ENCODE measurements at regions not wholly inside any gene's neighbourhood (a gene's known extent, or its start where the extent isn't known, plus 50 kb on each side); places are given as distances from the start of the nearest gene placed in this dataset.

- TF ChIP-seq ZBTB33 (IDR thresholded peaks at IDR 0.05) (no peak), JUND (IDR thresholded peaks at IDR 0.05; ENCODE audit: low read depth, low read length) (no peak), SRF (IDR thresholded peaks at IDR 0.05; ENCODE audit: low read depth in 2 of 2, low read length in 2 of 2) (no peak), MTA3 (IDR thresholded peaks at IDR 0.05; ENCODE audit: borderline replicate concordance, low read length) (no peak), MXI1 (IDR thresholded peaks at IDR 0.05; ENCODE audit: low read depth, low read length) (no peak), EGR1 (IDR thresholded peaks at IDR 0.05; ENCODE audit: borderline replicate concordance in 1 of 2, low read depth in 2 of 2, low read length in 2 of 2) (no peak), EED (IDR thresholded peaks at IDR 0.05; ENCODE audit: low read depth) (no peak), YY1 (IDR thresholded peaks at IDR 0.05; ENCODE audit: low read depth, low read length) (no peak)
- TF ChIP-seq, protein P1, sequence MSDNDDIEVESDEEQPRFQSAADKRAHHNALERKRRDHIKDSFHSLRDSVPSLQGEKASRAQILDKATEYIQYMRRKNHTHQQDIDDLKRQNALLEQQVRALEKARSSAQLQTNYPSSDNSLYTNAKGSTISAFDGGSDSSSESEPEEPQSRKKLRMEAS (IDR thresholded peaks at IDR 0.05; ENCODE audit: low read depth, low read length): no peak
- TF ChIP-seq, protein P2, sequence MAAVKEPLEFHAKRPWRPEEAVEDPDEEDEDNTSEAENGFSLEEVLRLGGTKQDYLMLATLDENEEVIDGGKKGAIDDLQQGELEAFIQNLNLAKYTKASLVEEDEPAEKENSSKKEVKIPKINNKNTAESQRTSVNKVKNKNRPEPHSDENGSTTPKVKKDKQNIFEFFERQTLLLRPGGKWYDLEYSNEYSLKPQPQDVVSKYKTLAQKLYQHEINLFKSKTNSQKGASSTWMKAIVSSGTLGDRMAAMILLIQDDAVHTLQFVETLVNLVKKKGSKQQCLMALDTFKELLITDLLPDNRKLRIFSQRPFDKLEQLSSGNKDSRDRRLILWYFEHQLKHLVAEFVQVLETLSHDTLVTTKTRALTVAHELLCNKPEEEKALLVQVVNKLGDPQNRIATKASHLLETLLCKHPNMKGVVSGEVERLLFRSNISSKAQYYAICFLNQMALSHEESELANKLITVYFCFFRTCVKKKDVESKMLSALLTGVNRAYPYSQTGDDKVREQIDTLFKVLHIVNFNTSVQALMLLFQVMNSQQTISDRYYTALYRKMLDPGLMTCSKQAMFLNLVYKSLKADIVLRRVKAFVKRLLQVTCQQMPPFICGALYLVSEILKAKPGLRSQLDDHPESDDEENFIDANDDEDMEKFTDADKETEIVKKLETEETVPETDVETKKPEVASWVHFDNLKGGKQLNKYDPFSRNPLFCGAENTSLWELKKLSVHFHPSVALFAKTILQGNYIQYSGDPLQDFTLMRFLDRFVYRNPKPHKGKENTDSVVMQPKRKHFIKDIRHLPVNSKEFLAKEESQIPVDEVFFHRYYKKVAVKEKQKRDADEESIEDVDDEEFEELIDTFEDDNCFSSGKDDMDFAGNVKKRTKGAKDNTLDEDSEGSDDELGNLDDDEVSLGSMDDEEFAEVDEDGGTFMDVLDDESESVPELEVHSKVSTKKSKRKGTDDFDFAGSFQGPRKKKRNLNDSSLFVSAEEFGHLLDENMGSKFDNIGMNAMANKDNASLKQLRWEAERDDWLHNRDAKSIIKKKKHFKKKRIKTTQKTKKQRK (IDR thresholded peaks at IDR 0.05; ENCODE audit: low read depth, low read length): no peak
- TF ChIP-seq, protein P3, sequence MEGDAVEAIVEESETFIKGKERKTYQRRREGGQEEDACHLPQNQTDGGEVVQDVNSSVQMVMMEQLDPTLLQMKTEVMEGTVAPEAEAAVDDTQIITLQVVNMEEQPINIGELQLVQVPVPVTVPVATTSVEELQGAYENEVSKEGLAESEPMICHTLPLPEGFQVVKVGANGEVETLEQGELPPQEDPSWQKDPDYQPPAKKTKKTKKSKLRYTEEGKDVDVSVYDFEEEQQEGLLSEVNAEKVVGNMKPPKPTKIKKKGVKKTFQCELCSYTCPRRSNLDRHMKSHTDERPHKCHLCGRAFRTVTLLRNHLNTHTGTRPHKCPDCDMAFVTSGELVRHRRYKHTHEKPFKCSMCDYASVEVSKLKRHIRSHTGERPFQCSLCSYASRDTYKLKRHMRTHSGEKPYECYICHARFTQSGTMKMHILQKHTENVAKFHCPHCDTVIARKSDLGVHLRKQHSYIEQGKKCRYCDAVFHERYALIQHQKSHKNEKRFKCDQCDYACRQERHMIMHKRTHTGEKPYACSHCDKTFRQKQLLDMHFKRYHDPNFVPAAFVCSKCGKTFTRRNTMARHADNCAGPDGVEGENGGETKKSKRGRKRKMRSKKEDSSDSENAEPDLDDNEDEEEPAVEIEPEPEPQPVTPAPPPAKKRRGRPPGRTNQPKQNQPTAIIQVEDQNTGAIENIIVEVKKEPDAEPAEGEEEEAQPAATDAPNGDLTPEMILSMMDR (IDR thresholded peaks at IDR 0.05 in 2 of 3, conservative IDR thresholded peaks at IDR 0.05 in 1 of 3; ENCODE audit: control insufficient read depth in 2 of 3, extremely low read depth in 1 of 3, insufficient read depth in 1 of 3, low read depth in 3 of 3, low read length in 3 of 3): no peak
These were observed 163.6 kb upstream of the NAV3 start for GRCh38 chr12:77667101-77667500.

All from GM12878 (cell line).